SK-N-SH (cell line): ENCODE measurements at regions not wholly inside any gene's neighbourhood (a gene's known extent, or its start where the extent isn't known, plus 50 kb on each side); places are given as distances from the start of the nearest gene placed in this dataset.

Experiments
- CTCF ChIA-PET: fragments of 300-600, 350-600 bp; formaldehyde crosslinking; extraction: SDS; loops from one replicate; lab custom pipeline; 2021; lab: Yijun Ruan, JAX
- POLR2A ChIA-PET: fragments of 350-600 bp; sonication (Branson Sonifier 250); formaldehyde crosslinking; extraction: SDS; loops from one replicate; lab custom pipeline; 2020; ENCODE audit warnings: antibody characterized with exemption, inconsistent platforms; lab: Yijun Ruan, JAX
- DNase-seq: peaks from one replicate; pipeline ENCODE4 v3.0.0; 2012
- H2AFZ ChIP-seq: fragments of 200-600 bp; sonication (generic); 2 replicates; pipeline ENCODE4 v1.8.1; 2016; ENCODE audit warnings: antibody characterized with exemption, mild to moderate bottlenecking, low read depth
- H3F3A ChIP-seq: fragments of 200-600 bp; sonication (generic); replicated peaks from 2 replicates; pipeline ENCODE3; 2016; ENCODE audit warnings: antibody characterized with exemption, mild to moderate bottlenecking; ENCODE audit not compliant: insufficient read depth
- H3K27ac ChIP-seq, 2 experiments: fragments of 200-500 bp in 1 of 2; fragments of 200-600 bp in 1 of 2; sonication (Bioruptor generic) in 1 of 2; sonication (generic), shearing (Covaris generic) in 1 of 2; 2 replicates each; pipeline versions ENCODE4 v1.5.1 to v1.6.1; 2014 to 2016; ENCODE audit warnings: low read depth in 2 of 2, inconsistent platforms in 1 of 2, low read length in 1 of 2, mild to moderate bottlenecking in 1 of 2, mixed read lengths in 1 of 2
- H3K27me3 ChIP-seq: fragments of 200-600 bp; sonication (generic), shearing (Covaris generic); 2 replicates; pipeline ENCODE4 v1.6.1; 2016; ENCODE audit warnings: mixed run types; ENCODE audit not compliant: insufficient read depth
- H3K36me3 ChIP-seq, 2 experiments: fragments of 200-500 bp in 1 of 2; fragments of 200-600 bp in 1 of 2; sonication (Bioruptor generic) in 1 of 2; sonication (generic) in 1 of 2; replicated peaks in 1 of 2; 2 replicates each; pipeline versions ENCODE3 to v1.5.1; 2014 to 2016; ENCODE audit warnings: low read length in 1 of 2, mild to moderate bottlenecking in 1 of 2; ENCODE audit not compliant: insufficient read depth in 2 of 2, control insufficient read depth in 1 of 2
- H3K4me1 ChIP-seq, 2 experiments: fragments of 200-500 bp in 1 of 2; fragments of 200-600 bp in 1 of 2; sonication (Bioruptor generic) in 1 of 2; sonication (generic), shearing (Covaris generic) in 1 of 2; 2 replicates each; pipeline versions ENCODE4 v1.5.1 to v1.6.1; 2014 to 2016; ENCODE audit warnings: low read depth in 1 of 2, low read length in 1 of 2, mixed run types in 1 of 2; ENCODE audit not compliant: insufficient read depth in 2 of 2, control insufficient read depth in 1 of 2
- H3K4me2 ChIP-seq: fragments of 200-600 bp; sonication (generic), shearing (Covaris generic); 2 replicates; pipeline ENCODE4 v1.6.1; 2017; ENCODE audit warnings: mixed run types
- H3K4me3 ChIP-seq, 2 experiments: fragments of 200-500 bp in 1 of 2; fragments of 200-600 bp in 1 of 2; sonication (Bioruptor generic) in 1 of 2; sonication (generic), shearing (Covaris generic) in 1 of 2; 2 replicates each; pipeline versions ENCODE4 v1.5.1 to v1.8.1; 2014 to 2016; ENCODE audit warnings: low read depth in 2 of 2, inconsistent platforms in 1 of 2, low read length in 1 of 2, mild to moderate bottlenecking in 1 of 2, mixed read lengths in 1 of 2, moderate library complexity in 1 of 2
- H3K79me2 ChIP-seq: fragments of 200-600 bp; sonication (generic); 2 replicates; pipeline ENCODE4 v1.8.1; 2017; ENCODE audit warnings: mild to moderate bottlenecking; ENCODE audit not compliant: insufficient read depth
- H3K9ac ChIP-seq: fragments of 200-600 bp; sonication (generic); 2 replicates; pipeline ENCODE4 v1.6.1; 2017; ENCODE audit warnings: mixed run types
- H3K9me2 ChIP-seq: fragments of 200-600 bp; sonication (generic); 2 replicates; pipeline ENCODE4 v1.6.1; 2017; ENCODE audit warnings: mixed run types
- H3K9me3 ChIP-seq: fragments of 200-600 bp; sonication (generic); 2 replicates; pipeline ENCODE4 v1.6.1; 2017; ENCODE audit warnings: mixed run types, mild to moderate bottlenecking, moderate library complexity
- H4K20me1 ChIP-seq: fragments of 200-600 bp; sonication (generic); 2 replicates; pipeline ENCODE4 v1.6.1; 2017; ENCODE audit warnings: mild to moderate bottlenecking, mixed run types; ENCODE audit not compliant: insufficient read depth
- ELF1 ChIP-seq: IDR thresholded peaks from 2 replicates; pipeline ENCODE4 v1.4.0; 2012
- EP300 ChIP-seq, 2 experiments: IDR thresholded peaks; 2 replicates each; pipeline versions ENCODE4 v1.4.0 to v1.6.1; 2012; ENCODE audit warnings: borderline replicate concordance in 1 of 2, low read depth in 1 of 2, low read length in 1 of 2
- FOSL2 ChIP-seq: IDR thresholded peaks from 2 replicates; pipeline ENCODE4 v1.4.0; 2012; ENCODE audit warnings: low read depth, mild to moderate bottlenecking, moderate library complexity, borderline replicate concordance
- FOXJ3 ChIP-seq: sonication (generic); formaldehyde crosslinking; IDR thresholded peaks from 2 replicates; pipeline ENCODE4 v1.5.1; 2020; ENCODE audit warnings: mild to moderate bottlenecking, missing genetic modification reagents
- GABPA ChIP-seq: IDR thresholded peaks from 2 replicates; pipeline ENCODE4 v1.4.0; 2012; ENCODE audit warnings: low read depth, mild to moderate bottlenecking
- GATA2 ChIP-seq: sonication (generic); formaldehyde crosslinking; IDR thresholded peaks from 2 replicates; pipeline ENCODE4 v1.5.0; 2020; ENCODE audit warnings: mild to moderate bottlenecking, missing genetic modification reagents
- JUND ChIP-seq: IDR thresholded peaks from 2 replicates; pipeline ENCODE4 v1.4.0; 2012
- NFIC ChIP-seq: IDR thresholded peaks from 2 replicates; pipeline ENCODE4 v1.4.0; 2012; ENCODE audit warnings: borderline replicate concordance
- POLR2AphosphoS5 ChIP-seq: IDR thresholded peaks from 2 replicates; pipeline ENCODE4 v1.6.1; 2012; ENCODE audit warnings: low read depth, low read length
- SMC3 ChIP-seq: IDR thresholded peaks from 2 replicates; pipeline ENCODE4 v1.6.1; 2012; ENCODE audit warnings: low read depth, low read length, improper control_type of control experiment
- TAF1 ChIP-seq: IDR thresholded peaks from 2 replicates; pipeline ENCODE4 v1.6.1; 2012; ENCODE audit warnings: low read depth, mild to moderate bottlenecking, low read length, moderate library complexity, borderline replicate concordance
- TCF12 ChIP-seq: IDR thresholded peaks from 2 replicates; pipeline ENCODE4 v1.4.0; 2012
- TEAD4 ChIP-seq: IDR thresholded peaks from 2 replicates; pipeline ENCODE4 v1.4.0; 2012; ENCODE audit warnings: mild to moderate bottlenecking, borderline replicate concordance; ENCODE audit not compliant: insufficient read depth
- WGBS: methylation state at CpG from one replicate; pipeline ENCODE4 v1.1.6; 2017; ENCODE audit warnings: low lambda C conversion rate; 5-methylcytosine and 5-hydroxymethylcytosine counted together
- TF ChIP-seq, protein P1 (sequence below): fragments of 150-350 bp; IDR thresholded peaks from 2 replicates; pipeline ENCODE4 v1.6.1; 2016; ENCODE audit warnings: mild to moderate bottlenecking, low read depth, low read length
- TF ChIP-seq, protein P2 (sequence below): IDR thresholded peaks from 2 replicates; pipeline ENCODE4 v1.6.1; 2012; ENCODE audit warnings: mild to moderate bottlenecking, low read depth, low read length, moderate library complexity
- TF ChIP-seq, protein P3 (sequence below): IDR thresholded peaks from 2 replicates; pipeline ENCODE4 v1.4.0; 2012; ENCODE audit warnings: low read depth
- TF ChIP-seq, protein P4 (sequence below): fragments of 200-600 bp; sonication (generic); IDR thresholded peaks from 2 replicates; pipeline ENCODE4 v1.6.1; 2017; ENCODE audit warnings: antibody characterized with exemption, mild to moderate bottlenecking, moderate library complexity

DNA sequence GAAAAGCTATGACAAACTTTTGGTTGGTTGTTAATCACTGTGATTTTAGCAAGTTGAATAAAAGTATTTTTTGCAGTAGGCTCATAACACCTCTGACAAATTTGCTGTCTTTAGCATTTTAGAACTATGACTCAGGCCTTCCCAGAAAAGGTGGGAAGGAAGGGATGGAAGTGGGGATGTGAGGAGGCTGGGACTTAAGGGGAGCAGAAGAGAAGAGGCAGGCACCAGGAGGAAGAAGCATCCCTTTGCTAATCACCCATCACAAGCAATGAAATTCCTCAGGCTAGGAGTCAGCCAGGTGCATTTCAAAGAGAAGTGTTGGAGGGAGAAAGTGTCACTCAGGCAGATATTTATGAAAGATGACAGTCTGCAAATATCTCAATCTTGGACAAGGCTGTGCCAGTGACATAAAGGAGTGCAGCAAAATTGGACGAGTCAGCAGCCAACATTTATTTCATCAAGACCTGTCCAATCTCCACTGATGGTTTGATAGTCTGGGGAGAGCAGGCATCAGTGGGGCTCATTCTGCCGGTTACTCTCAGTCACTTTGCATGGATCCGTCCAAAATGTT is 337.3 kb upstream of the ARRDC4 start:
- no peaks in the 10 kb centered on the region for H4K20me1 ChIP-seq
- H3K9ac ChIP-seq: no peak overlapping the region
- no peaks in the 10 kb centered on the region for H3F3A ChIP-seq
- H3K4me1 ChIP-seq: no peaks in the 10 kb centered on the region
- WGBS: 0% methylated on average over 3 of the region's 3 CpGs
- H3K9me3 ChIP-seq: no peaks in the 10 kb centered on the region
- H3K36me3 ChIP-seq: no peaks in the 10 kb centered on the region
- H3K4me2 ChIP-seq: no peak overlapping the region
- H3K27ac ChIP-seq: no peak overlapping the region
- H3K4me3 ChIP-seq: no peak overlapping the region
- H2AFZ ChIP-seq: no peak overlapping the region
- no peaks in the 10 kb centered on the region for H3K79me2 ChIP-seq
- CTCF ChIA-PET: no interaction called here
- no peaks in the 10 kb centered on the region for H3K27me3 ChIP-seq
- TF ChIP-seq JUND: no peak
- H3K9me2 ChIP-seq: no peaks in the 10 kb centered on the region
- POLR2A ChIA-PET: no interaction called here
- DNase-seq: no peak

DNA sequence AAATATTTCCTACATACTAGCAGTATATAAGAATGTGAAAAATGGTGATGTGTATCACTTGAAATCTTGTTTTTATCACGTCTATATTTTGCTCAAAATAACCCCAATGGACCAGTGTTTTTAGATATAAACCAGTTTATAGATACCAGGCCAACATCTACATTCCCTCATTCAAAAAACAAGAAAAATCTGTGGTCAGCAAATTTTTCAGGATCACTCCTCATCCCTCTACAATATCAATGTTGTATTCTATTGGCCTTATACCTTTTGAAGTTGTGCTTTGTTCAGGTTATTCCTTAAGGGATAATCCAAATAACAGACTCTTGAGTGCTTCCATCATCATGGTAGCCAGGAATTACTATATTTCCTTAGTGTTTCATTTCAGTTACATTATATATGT is 332.9 kb upstream of the ARRDC4 start:
- H3K9me3 ChIP-seq: no peaks in the 10 kb centered on the region
- no peaks in the 10 kb centered on the region for H3K27me3 ChIP-seq
- no peak overlapping the region for H2AFZ ChIP-seq
- H3K9ac ChIP-seq: no peak overlapping the region
- CTCF ChIA-PET: no interaction called here
- no peaks in the 10 kb centered on the region for H3K79me2 ChIP-seq
- H4K20me1 ChIP-seq: no peaks in the 10 kb centered on the region
- TF ChIP-seq FOXJ3 (CRISPR knock-in tag) (no peak), SMC3 (no peak), TEAD4 (no peak), TCF12 (no peak)
- no peaks in the 10 kb centered on the region for H3K9me2 ChIP-seq
- H3K4me2 ChIP-seq: no peak overlapping the region
- no peaks in the 10 kb centered on the region for H3F3A ChIP-seq
- no peak overlapping the region for H3K27ac ChIP-seq
- no peak for DNase-seq
- POLR2A ChIA-PET: no interaction called here
- no peak overlapping the region for H3K4me3 ChIP-seq
- WGBS: 0% methylated on average over 1 of the region's 1 CpG
- no peaks in the 10 kb centered on the region for H3K4me1 ChIP-seq
- no peaks in the 10 kb centered on the region for H3K36me3 ChIP-seq

DNA sequence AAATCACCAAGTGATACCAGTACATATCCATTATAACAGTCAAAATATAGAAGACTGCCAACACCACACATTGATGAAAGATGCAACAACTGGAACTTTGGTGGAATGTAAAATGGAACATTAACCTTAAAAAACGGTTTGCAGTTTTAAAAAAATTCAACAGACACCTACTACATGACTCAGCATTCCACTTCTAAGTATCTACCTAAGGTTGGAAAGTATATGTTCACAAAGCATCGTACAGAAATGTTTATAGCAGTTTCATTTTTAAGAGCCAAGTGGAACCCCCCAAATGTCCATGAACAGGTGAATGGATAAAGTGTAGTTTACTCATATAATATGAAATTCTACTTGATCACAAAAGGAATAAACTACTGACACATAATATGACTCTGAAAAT is 314.7 kb upstream of the ARRDC4 start:
- no peaks in the 10 kb centered on the region for H3K36me3 ChIP-seq
- ChIA-PET POLR2A (no interaction called here), CTCF (interaction anchor here (1.2 kb wide), 1 partner anchor 9 kb away, joined by 3 read pairs; no protein-coding TSS in a partner anchor)
- no peak overlapping the region for H3K4me3 ChIP-seq
- no peaks in the 10 kb centered on the region for H3K9me3 ChIP-seq
- H2AFZ ChIP-seq: no peak overlapping the region
- no peak for DNase-seq
- 5% methylated on average over 2 of the region's 2 CpGs for WGBS
- H4K20me1 ChIP-seq: no peaks in the 10 kb centered on the region
- H3K9me2 ChIP-seq: no peaks in the 10 kb centered on the region
- H3K27ac ChIP-seq: no peak overlapping the region
- H3F3A ChIP-seq: no peaks in the 10 kb centered on the region
- no peaks in the 10 kb centered on the region for H3K27me3 ChIP-seq
- no peaks in the 10 kb centered on the region for H3K4me1 ChIP-seq
- H3K4me2 ChIP-seq: no peak overlapping the region
- H3K9ac ChIP-seq: no peak overlapping the region
- no peaks in the 10 kb centered on the region for H3K79me2 ChIP-seq
- TF ChIP-seq, protein P1, sequence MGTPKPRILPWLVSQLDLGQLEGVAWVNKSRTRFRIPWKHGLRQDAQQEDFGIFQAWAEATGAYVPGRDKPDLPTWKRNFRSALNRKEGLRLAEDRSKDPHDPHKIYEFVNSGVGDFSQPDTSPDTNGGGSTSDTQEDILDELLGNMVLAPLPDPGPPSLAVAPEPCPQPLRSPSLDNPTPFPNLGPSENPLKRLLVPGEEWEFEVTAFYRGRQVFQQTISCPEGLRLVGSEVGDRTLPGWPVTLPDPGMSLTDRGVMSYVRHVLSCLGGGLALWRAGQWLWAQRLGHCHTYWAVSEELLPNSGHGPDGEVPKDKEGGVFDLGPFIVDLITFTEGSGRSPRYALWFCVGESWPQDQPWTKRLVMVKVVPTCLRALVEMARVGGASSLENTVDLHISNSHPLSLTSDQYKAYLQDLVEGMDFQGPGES: no peak
- TF ChIP-seq FOXJ3 (CRISPR knock-in tag): no peak
- TF ChIP-seq, protein P2, sequence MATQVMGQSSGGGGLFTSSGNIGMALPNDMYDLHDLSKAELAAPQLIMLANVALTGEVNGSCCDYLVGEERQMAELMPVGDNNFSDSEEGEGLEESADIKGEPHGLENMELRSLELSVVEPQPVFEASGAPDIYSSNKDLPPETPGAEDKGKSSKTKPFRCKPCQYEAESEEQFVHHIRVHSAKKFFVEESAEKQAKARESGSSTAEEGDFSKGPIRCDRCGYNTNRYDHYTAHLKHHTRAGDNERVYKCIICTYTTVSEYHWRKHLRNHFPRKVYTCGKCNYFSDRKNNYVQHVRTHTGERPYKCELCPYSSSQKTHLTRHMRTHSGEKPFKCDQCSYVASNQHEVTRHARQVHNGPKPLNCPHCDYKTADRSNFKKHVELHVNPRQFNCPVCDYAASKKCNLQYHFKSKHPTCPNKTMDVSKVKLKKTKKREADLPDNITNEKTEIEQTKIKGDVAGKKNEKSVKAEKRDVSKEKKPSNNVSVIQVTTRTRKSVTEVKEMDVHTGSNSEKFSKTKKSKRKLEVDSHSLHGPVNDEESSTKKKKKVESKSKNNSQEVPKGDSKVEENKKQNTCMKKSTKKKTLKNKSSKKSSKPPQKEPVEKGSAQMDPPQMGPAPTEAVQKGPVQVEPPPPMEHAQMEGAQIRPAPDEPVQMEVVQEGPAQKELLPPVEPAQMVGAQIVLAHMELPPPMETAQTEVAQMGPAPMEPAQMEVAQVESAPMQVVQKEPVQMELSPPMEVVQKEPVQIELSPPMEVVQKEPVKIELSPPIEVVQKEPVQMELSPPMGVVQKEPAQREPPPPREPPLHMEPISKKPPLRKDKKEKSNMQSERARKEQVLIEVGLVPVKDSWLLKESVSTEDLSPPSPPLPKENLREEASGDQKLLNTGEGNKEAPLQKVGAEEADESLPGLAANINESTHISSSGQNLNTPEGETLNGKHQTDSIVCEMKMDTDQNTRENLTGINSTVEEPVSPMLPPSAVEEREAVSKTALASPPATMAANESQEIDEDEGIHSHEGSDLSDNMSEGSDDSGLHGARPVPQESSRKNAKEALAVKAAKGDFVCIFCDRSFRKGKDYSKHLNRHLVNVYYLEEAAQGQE: no peak
- no peak for TF ChIP-seq TCF12
- no peak for TF ChIP-seq ELF1
- TF ChIP-seq TAF1: no peak
- no peak for TF ChIP-seq NFIC
- no peak for TF ChIP-seq GABPA
- no peak for TF ChIP-seq SMC3
- TF ChIP-seq, protein P3, sequence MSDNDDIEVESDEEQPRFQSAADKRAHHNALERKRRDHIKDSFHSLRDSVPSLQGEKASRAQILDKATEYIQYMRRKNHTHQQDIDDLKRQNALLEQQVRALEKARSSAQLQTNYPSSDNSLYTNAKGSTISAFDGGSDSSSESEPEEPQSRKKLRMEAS: no peak
- TF ChIP-seq POLR2AphosphoS5: no peak
- TF ChIP-seq, protein P4, sequence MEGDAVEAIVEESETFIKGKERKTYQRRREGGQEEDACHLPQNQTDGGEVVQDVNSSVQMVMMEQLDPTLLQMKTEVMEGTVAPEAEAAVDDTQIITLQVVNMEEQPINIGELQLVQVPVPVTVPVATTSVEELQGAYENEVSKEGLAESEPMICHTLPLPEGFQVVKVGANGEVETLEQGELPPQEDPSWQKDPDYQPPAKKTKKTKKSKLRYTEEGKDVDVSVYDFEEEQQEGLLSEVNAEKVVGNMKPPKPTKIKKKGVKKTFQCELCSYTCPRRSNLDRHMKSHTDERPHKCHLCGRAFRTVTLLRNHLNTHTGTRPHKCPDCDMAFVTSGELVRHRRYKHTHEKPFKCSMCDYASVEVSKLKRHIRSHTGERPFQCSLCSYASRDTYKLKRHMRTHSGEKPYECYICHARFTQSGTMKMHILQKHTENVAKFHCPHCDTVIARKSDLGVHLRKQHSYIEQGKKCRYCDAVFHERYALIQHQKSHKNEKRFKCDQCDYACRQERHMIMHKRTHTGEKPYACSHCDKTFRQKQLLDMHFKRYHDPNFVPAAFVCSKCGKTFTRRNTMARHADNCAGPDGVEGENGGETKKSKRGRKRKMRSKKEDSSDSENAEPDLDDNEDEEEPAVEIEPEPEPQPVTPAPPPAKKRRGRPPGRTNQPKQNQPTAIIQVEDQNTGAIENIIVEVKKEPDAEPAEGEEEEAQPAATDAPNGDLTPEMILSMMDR: no peak
- no peak for TF ChIP-seq GATA2 (CRISPR knock-in tag)
- no peak for TF ChIP-seq EP300 (IDR thresholded peaks at IDR 0.05; ENCODE audit: borderline replicate concordance in 1 of 2, low read depth in 1 of 2, low read length in 1 of 2)
- TF ChIP-seq FOSL2: no peak
